ENCODE measurements at regions not wholly inside any gene's neighbourhood (a gene's known extent, or its start where the extent isn't known, plus 50 kb on each side); places are given as distances from the start of the nearest gene placed in this dataset.

DNA sequence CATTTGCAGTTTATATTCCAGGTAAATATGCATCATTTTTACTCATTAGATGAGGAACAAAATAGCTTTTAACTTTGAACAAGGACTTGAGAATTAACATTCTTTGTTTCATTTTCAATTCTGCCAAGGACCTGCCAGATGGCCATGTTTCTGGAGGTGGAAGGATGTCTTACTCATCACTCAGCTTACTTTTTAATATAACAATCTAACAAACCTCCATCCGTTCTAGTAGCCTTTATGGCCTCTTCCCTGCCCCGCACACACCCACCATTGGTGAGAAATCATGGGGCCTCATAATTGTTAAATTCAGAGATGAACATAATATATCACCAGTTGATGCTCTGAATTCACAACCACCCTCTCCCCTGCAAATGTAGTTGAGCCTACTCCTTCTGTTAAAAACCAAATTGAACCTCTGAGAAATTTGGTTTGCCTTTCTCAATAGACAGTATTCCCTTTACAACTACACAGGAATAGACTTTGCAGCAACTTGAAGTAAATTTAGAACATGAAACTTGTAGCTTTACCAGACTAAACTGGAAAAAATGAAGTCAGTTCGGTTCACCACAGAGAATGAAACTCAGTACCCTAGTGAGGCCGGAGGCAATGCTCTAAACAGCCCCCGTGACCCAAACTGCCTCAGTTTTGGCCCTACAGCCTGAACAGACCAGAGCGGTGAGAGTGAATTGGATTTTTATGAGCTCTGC, 50.1 kb upstream of the ACSL4 start:
- no peak for TF ChIP-seq CTCF (optimal IDR thresholded peaks at IDR 0.05 in 1 of 3, IDR thresholded peaks at IDR 0.05 in 1 of 3, conservative IDR thresholded peaks at IDR 0.05 in 1 of 3; ENCODE audit: extremely low read depth in 1 of 3, insufficient read depth in 2 of 3, low read length in 3 of 3)
- no peak for TF ChIP-seq EZH2 (IDR thresholded peaks at IDR 0.05; ENCODE audit: low read length)
- dilution Hi-C loops (cut with MboI; ENCODE audit: extremely low pct_ligation_motif_present, low sequenced_read_pairs), result no loop called here
- H3K36me3 ChIP-seq (ENCODE audit: control insufficient read depth in 2 of 2, extremely low read depth in 1 of 2, insufficient read depth in 2 of 2, low read length in 2 of 2), result no peaks in the 10 kb centered on the region
- H3K9ac ChIP-seq (ENCODE audit: control insufficient read depth, extremely low read depth, insufficient read depth, low read length), result no peak overlapping the region
- H3K4me3 ChIP-seq (ENCODE audit: control insufficient read depth in 2 of 3, extremely low read depth in 1 of 3, insufficient read depth in 2 of 3, low read depth in 1 of 3, low read length in 3 of 3), result no peak overlapping the region
- H3K9me1 ChIP-seq (ENCODE audit: control insufficient read depth, extremely low read depth, insufficient read depth, low read length), result no peaks in the 10 kb centered on the region
- H3K27me3 ChIP-seq (ENCODE audit: control insufficient read depth, extremely low read depth, insufficient read depth, low read length), result no peaks in the 10 kb centered on the region
- FAIRE-seq, result no peak
- peaks cover 14% of the 10 kb centered on the region for H3K4me1 ChIP-seq (ENCODE audit: control insufficient read depth, extremely low read depth, insufficient read depth, low read length)
- DNase-seq (ENCODE audit: low read depth, low spot score), result no peak
- H3K9me3 ChIP-seq (ENCODE audit: control insufficient read depth, low read depth, low read length), result no peaks in the 10 kb centered on the region
- H3K4me2 ChIP-seq (ENCODE audit: control insufficient read depth, extremely low read depth, insufficient read depth, low read depth, low read length), result no peak overlapping the region
- peak overlapping the region; percentile 39 for H2AFZ ChIP-seq (ENCODE audit: control insufficient read depth, low read length)
- no peaks in the 10 kb centered on the region for H3K79me2 ChIP-seq (ENCODE audit: control insufficient read depth, insufficient read depth, low read length)
- H3K27ac ChIP-seq (ENCODE audit: control insufficient read depth, insufficient read depth, low read length), result no peak overlapping the region
- H4K20me1 ChIP-seq (ENCODE audit: control insufficient read depth, extremely low read depth, insufficient read depth, low read length), result no peaks in the 10 kb centered on the region

- TF ChIP-seq CTCF (optimal IDR thresholded peaks at IDR 0.05 in 1 of 3, IDR thresholded peaks at IDR 0.05 in 1 of 3, conservative IDR thresholded peaks at IDR 0.05 in 1 of 3; ENCODE audit: extremely low read depth in 1 of 3, insufficient read depth in 2 of 3, low read length in 3 of 3) (no peak), EZH2 (IDR thresholded peaks at IDR 0.05; ENCODE audit: low read length) (no peak)
- Histone ChIP-seq H2AFZ (ENCODE audit: control insufficient read depth, low read length) (peak overlapping the region; percentile 39), H3K36me3 (ENCODE audit: control insufficient read depth in 2 of 2, extremely low read depth in 1 of 2, insufficient read depth in 2 of 2, low read length in 2 of 2) (no peaks in the 10 kb centered on the region), H3K79me2 (ENCODE audit: control insufficient read depth, insufficient read depth, low read length) (no peaks in the 10 kb centered on the region), H3K4me2 (ENCODE audit: control insufficient read depth, extremely low read depth, insufficient read depth, low read depth, low read length) (no peak overlapping the region), H4K20me1 (ENCODE audit: control insufficient read depth, extremely low read depth, insufficient read depth, low read length) (no peaks in the 10 kb centered on the region), H3K4me1 (ENCODE audit: control insufficient read depth, extremely low read depth, insufficient read depth, low read length) (peaks cover 14% of the 10 kb centered on the region), H3K9me1 (ENCODE audit: control insufficient read depth, extremely low read depth, insufficient read depth, low read length) (no peaks in the 10 kb centered on the region), H3K4me3 (ENCODE audit: control insufficient read depth in 2 of 3, extremely low read depth in 1 of 3, insufficient read depth in 2 of 3, low read depth in 1 of 3, low read length in 3 of 3) (no peak overlapping the region), H3K9me3 (ENCODE audit: control insufficient read depth, low read depth, low read length) (no peaks in the 10 kb centered on the region), H3K9ac (ENCODE audit: control insufficient read depth, extremely low read depth, insufficient read depth, low read length) (no peak overlapping the region), H3K27me3 (ENCODE audit: control insufficient read depth, extremely low read depth, insufficient read depth, low read length) (no peaks in the 10 kb centered on the region), H3K27ac (ENCODE audit: control insufficient read depth, insufficient read depth, low read length) (no peak overlapping the region)
- dilution Hi-C loops (cut with MboI; ENCODE audit: extremely low pct_ligation_motif_present, low sequenced_read_pairs), result no loop called here
- no peak for FAIRE-seq
- DNase-seq (ENCODE audit: low read depth, low spot score), result no peak
These were observed 50.6 kb upstream of the ACSL4 start for GRCh38 chrX:109783701-109784079.

All from keratinocyte (primary cell).